Liver (tissue), 8 donors: ENCODE measurements at regions not wholly inside any gene's neighbourhood (a gene's known extent, or its start where the extent isn't known, plus 50 kb on each side); places are given as distances from the start of the nearest gene placed in this dataset.

Source experiments
- DNase-seq: peaks from one replicate; pipeline ENCODE4 v3.0.0-alpha.2; 2017; ENCODE audit warnings: low spot score
- H3K27ac ChIP-seq, 2 donors: one replicate each; pipeline ENCODE4 v1.7.0; 2013; ENCODE audit warnings: inconsistent platforms in 2 of 2, low read length in 2 of 2, control low read depth in 1 of 2, low read depth in 1 of 2, mild to moderate bottlenecking in 1 of 2
- H3K27me3 ChIP-seq, 4 donors: one replicate each; pipeline versions ENCODE4 v1.6.1 to v1.7.0; 2013; ENCODE audit warnings: low read length in 3 of 4, inconsistent platforms in 1 of 4, mild to moderate bottlenecking in 1 of 4, moderate library complexity in 1 of 4; ENCODE audit not compliant: control insufficient read depth in 4 of 4, insufficient read depth in 4 of 4
- H3K36me3 ChIP-seq, 4 donors: one replicate each; pipeline versions ENCODE4 v1.6.1 to v1.7.0; 2013; ENCODE audit warnings: low read length in 3 of 4, mild to moderate bottlenecking in 3 of 4, low read depth in 1 of 4, moderate library complexity in 1 of 4; ENCODE audit not compliant: control insufficient read depth in 4 of 4, insufficient read depth in 3 of 4
- H3K4me1 ChIP-seq, 4 donors: one replicate each; pipeline versions ENCODE4 v1.6.1 to v1.7.0; 2013; ENCODE audit warnings: low read length in 3 of 4, mild to moderate bottlenecking in 3 of 4, moderate library complexity in 1 of 4; ENCODE audit not compliant: control insufficient read depth in 4 of 4, insufficient read depth in 4 of 4
- H3K4me3 ChIP-seq, 3 donors: one replicate each; pipeline versions ENCODE4 v1.6.1 to v1.7.0; 2013; ENCODE audit warnings: low read length in 3 of 3, control low read depth in 1 of 3, low read depth in 1 of 3, mild to moderate bottlenecking in 1 of 3
- H3K9ac ChIP-seq, 2 donors: one replicate each; pipeline ENCODE4 v1.7.0; 2013; ENCODE audit warnings: low read length in 2 of 2, mild to moderate bottlenecking in 2 of 2, moderate library complexity in 2 of 2, control low read depth in 1 of 2, low read depth in 1 of 2
- H3K9me3 ChIP-seq, 4 donors: one replicate each; pipeline versions ENCODE4 v1.6.1 to v1.7.0; 2013; ENCODE audit warnings: low read length in 3 of 4; ENCODE audit not compliant: control insufficient read depth in 4 of 4
- EGR1 ChIP-seq, 2 donors: IDR thresholded peaks; 2 replicates each; pipeline ENCODE4 v1.6.1; 2016 to 2018; ENCODE audit warnings: antibody characterized with exemption in 2 of 2, low read depth in 2 of 2
- FOXA1 ChIP-seq: IDR thresholded peaks from 2 replicates; pipeline ENCODE4 v1.6.1; 2016; ENCODE audit warnings: antibody characterized with exemption
- FOXA2 ChIP-seq: IDR thresholded peaks from 2 replicates; pipeline ENCODE4 v1.6.1; 2016; ENCODE audit warnings: antibody characterized with exemption
- GABPA ChIP-seq, 2 donors: IDR thresholded peaks in 1 of 2; conservative IDR thresholded peaks in 1 of 2; 2 replicates each; pipeline ENCODE4 v1.6.1; 2016; ENCODE audit warnings: antibody characterized with exemption in 2 of 2, mild to moderate bottlenecking in 1 of 2, moderate library complexity in 1 of 2
- HNF4A ChIP-seq, 2 donors: conservative IDR thresholded peaks; 2 replicates each; pipeline ENCODE4 v1.6.1; 2016; ENCODE audit warnings: antibody characterized with exemption in 2 of 2, mild to moderate bottlenecking in 2 of 2
- HNF4G ChIP-seq: IDR thresholded peaks from 2 replicates; pipeline ENCODE4 v1.6.1; 2016; ENCODE audit warnings: antibody characterized with exemption
- JUND ChIP-seq, 2 donors: IDR thresholded peaks; 2 replicates each; pipeline ENCODE4 v1.6.1; 2016; ENCODE audit warnings: antibody characterized with exemption in 2 of 2
- NR2F2 ChIP-seq: IDR thresholded peaks from 2 replicates; pipeline ENCODE4 v1.6.1; 2016; ENCODE audit warnings: antibody characterized with exemption
- RAD21 ChIP-seq, 2 donors: IDR thresholded peaks; 2 replicates each; pipeline ENCODE4 v1.6.1; 2016; ENCODE audit warnings: antibody characterized with exemption in 2 of 2, mild to moderate bottlenecking in 2 of 2
- RXRA ChIP-seq, 2 donors: IDR thresholded peaks; 2 replicates each; pipeline ENCODE4 v1.6.1; 2017 to 2018; ENCODE audit warnings: antibody characterized with exemption in 2 of 2, mild to moderate bottlenecking in 1 of 2
- SP1 ChIP-seq: IDR thresholded peaks from 2 replicates; pipeline ENCODE4 v1.6.1; 2018; ENCODE audit warnings: antibody characterized with exemption, mild to moderate bottlenecking
- TAF1 ChIP-seq: conservative IDR thresholded peaks from 2 replicates; pipeline ENCODE4 v1.6.1; 2016; ENCODE audit warnings: antibody characterized with exemption, mild to moderate bottlenecking
- YY1 ChIP-seq: IDR thresholded peaks from 2 replicates; pipeline ENCODE4 v1.6.1; 2016; ENCODE audit warnings: antibody characterized with exemption, mild to moderate bottlenecking
- WGBS: extraction: QIAGEN DNeasy Blood & Tissue Kit; methylation state at CpG from one replicate; pipeline ENCODE4 v1.1.7; 2013; 5-methylcytosine and 5-hydroxymethylcytosine counted together
- TF ChIP-seq, protein P1 (sequence below): IDR thresholded peaks from 2 replicates; pipeline ENCODE4 v1.6.1; 2016; ENCODE audit warnings: antibody characterized with exemption
- TF ChIP-seq, protein P2 (sequence below): IDR thresholded peaks from 2 replicates; pipeline ENCODE4 v1.6.1; 2016; ENCODE audit warnings: antibody characterized with exemption, mild to moderate bottlenecking
- TF ChIP-seq, protein P3 (sequence below): IDR thresholded peaks from 2 replicates; pipeline ENCODE4 v1.6.1; 2016; ENCODE audit warnings: antibody characterized with exemption
- TF ChIP-seq, protein P4 (sequence below): IDR thresholded peaks from 2 replicates; pipeline ENCODE4 v1.6.1; 2016; ENCODE audit warnings: antibody characterized with exemption
- TF ChIP-seq, protein P5 (sequence below): fragments of 150-350 bp; IDR thresholded peaks from 2 replicates; pipeline ENCODE4 v1.5.1; 2017; ENCODE audit warnings: improper control_type of control experiment, low read depth, low read length; ENCODE audit not compliant: missing input control
- donor health status: healthy.
- donor health status: healthy.
- donor health status: healthy.
- donor health status: healthy.
- donor health status: healthy.

DNA sequence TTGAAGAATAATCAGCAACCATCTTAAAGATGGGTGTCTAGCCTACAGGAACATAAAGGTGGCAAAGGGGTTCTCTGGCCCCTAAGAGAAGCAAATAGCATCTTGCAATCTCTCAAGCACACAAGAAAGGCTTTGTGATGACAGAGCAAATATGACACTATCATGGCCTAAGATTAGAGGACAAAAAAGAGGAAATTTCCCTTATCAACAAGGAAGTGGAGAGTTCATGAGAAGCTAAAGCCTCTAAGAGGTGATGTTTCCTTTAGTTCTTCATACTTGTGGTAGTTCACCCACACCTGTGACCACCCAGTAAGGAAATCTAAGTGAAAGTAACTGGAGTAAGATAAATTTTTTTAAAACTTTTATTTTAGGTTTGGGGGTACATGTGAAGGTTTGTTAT is 88.4 kb downstream of the OLIG3 start (continued):
- TF ChIP-seq, protein P1, sequence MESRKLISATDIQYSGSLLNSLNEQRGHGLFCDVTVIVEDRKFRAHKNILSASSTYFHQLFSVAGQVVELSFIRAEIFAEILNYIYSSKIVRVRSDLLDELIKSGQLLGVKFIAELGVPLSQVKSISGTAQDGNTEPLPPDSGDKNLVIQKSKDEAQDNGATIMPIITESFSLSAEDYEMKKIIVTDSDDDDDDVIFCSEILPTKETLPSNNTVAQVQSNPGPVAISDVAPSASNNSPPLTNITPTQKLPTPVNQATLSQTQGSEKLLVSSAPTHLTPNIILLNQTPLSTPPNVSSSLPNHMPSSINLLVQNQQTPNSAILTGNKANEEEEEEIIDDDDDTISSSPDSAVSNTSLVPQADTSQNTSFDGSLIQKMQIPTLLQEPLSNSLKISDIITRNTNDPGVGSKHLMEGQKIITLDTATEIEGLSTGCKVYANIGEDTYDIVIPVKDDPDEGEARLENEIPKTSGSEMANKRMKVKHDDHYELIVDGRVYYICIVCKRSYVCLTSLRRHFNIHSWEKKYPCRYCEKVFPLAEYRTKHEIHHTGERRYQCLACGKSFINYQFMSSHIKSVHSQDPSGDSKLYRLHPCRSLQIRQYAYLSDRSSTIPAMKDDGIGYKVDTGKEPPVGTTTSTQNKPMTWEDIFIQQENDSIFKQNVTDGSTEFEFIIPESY = no peak
- TF ChIP-seq HNF4A (conservative IDR thresholded peaks at IDR 0.05) = no peak
- TF ChIP-seq RAD21 (IDR thresholded peaks at IDR 0.05) = no peak
- no peak for TF ChIP-seq NR2F2
- TF ChIP-seq GABPA (IDR thresholded peaks at IDR 0.05 in 1 of 2, conservative IDR thresholded peaks at IDR 0.05 in 1 of 2) = no peak
- TF ChIP-seq SP1 = no peak

DNA sequence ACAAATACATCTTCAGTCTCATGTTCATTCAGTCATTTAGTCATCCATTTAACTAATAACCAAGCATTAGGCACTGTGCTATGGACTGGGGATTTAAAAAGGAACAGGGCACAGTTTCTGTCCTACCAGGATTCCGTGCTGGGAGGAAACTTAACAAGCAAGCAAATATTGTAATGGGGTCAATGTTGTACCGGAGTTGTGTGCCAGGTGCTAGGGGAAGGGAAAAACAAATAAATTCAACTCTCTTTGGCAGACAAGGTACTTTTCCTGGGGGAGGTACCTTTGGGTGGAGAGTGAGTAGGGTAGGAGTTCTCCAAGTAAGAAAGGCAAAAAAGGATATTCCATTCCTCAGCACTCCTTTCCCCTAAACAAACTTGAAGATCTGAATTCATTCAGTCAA is 90.3 kb downstream of the OLIG3 start:
- peaks cover 2 to 18% (median 14%) of the 10 kb centered on the region in 4 donors for H3K4me1 ChIP-seq
- no peak overlapping the region for H3K27ac ChIP-seq
- TF ChIP-seq JUND (IDR thresholded peaks at IDR 0.05) = peak; percentile 48 to 61
- peak; percentile 82 to 86 for TF ChIP-seq RXRA (IDR thresholded peaks at IDR 0.05)
- TF ChIP-seq EGR1 (IDR thresholded peaks at IDR 0.05; ENCODE audit: low read depth in 2 of 2) = peak; percentile 57 to 81
- no peak for TF ChIP-seq NR2F2
- TF ChIP-seq GABPA (IDR thresholded peaks at IDR 0.05 in 1 of 2, conservative IDR thresholded peaks at IDR 0.05 in 1 of 2) = no peak
- TF ChIP-seq FOXA1 = no peak
- peak; percentile 68 for TF ChIP-seq HNF4G
- TF ChIP-seq YY1 = peak; percentile 79
- peak; percentile 60 for TF ChIP-seq FOXA2
- TF ChIP-seq TAF1 = no peak
- TF ChIP-seq, protein P2, sequence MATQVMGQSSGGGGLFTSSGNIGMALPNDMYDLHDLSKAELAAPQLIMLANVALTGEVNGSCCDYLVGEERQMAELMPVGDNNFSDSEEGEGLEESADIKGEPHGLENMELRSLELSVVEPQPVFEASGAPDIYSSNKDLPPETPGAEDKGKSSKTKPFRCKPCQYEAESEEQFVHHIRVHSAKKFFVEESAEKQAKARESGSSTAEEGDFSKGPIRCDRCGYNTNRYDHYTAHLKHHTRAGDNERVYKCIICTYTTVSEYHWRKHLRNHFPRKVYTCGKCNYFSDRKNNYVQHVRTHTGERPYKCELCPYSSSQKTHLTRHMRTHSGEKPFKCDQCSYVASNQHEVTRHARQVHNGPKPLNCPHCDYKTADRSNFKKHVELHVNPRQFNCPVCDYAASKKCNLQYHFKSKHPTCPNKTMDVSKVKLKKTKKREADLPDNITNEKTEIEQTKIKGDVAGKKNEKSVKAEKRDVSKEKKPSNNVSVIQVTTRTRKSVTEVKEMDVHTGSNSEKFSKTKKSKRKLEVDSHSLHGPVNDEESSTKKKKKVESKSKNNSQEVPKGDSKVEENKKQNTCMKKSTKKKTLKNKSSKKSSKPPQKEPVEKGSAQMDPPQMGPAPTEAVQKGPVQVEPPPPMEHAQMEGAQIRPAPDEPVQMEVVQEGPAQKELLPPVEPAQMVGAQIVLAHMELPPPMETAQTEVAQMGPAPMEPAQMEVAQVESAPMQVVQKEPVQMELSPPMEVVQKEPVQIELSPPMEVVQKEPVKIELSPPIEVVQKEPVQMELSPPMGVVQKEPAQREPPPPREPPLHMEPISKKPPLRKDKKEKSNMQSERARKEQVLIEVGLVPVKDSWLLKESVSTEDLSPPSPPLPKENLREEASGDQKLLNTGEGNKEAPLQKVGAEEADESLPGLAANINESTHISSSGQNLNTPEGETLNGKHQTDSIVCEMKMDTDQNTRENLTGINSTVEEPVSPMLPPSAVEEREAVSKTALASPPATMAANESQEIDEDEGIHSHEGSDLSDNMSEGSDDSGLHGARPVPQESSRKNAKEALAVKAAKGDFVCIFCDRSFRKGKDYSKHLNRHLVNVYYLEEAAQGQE = peak; percentile 56
- TF ChIP-seq, protein P3, sequence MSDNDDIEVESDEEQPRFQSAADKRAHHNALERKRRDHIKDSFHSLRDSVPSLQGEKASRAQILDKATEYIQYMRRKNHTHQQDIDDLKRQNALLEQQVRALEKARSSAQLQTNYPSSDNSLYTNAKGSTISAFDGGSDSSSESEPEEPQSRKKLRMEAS = peak; percentile 74
- TF ChIP-seq, protein P4, sequence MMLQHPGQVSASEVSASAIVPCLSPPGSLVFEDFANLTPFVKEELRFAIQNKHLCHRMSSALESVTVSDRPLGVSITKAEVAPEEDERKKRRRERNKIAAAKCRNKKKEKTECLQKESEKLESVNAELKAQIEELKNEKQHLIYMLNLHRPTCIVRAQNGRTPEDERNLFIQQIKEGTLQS = no peak
- TF ChIP-seq RAD21 (IDR thresholded peaks at IDR 0.05) = peak; percentile 50 to 68
- peak; percentile 85 to 86 for TF ChIP-seq HNF4A (conservative IDR thresholded peaks at IDR 0.05)
- TF ChIP-seq, protein P1 = peak; percentile 72
- peak; percentile 88 for TF ChIP-seq SP1
- TF ChIP-seq, protein P5, sequence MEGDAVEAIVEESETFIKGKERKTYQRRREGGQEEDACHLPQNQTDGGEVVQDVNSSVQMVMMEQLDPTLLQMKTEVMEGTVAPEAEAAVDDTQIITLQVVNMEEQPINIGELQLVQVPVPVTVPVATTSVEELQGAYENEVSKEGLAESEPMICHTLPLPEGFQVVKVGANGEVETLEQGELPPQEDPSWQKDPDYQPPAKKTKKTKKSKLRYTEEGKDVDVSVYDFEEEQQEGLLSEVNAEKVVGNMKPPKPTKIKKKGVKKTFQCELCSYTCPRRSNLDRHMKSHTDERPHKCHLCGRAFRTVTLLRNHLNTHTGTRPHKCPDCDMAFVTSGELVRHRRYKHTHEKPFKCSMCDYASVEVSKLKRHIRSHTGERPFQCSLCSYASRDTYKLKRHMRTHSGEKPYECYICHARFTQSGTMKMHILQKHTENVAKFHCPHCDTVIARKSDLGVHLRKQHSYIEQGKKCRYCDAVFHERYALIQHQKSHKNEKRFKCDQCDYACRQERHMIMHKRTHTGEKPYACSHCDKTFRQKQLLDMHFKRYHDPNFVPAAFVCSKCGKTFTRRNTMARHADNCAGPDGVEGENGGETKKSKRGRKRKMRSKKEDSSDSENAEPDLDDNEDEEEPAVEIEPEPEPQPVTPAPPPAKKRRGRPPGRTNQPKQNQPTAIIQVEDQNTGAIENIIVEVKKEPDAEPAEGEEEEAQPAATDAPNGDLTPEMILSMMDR = no peak
- no peaks in the 10 kb centered on the region for H3K9me3 ChIP-seq
- 29% methylated on average over 2 of the region's 2 CpGs for WGBS
- no peak overlapping the region for H3K4me3 ChIP-seq
- H3K36me3 ChIP-seq = no peaks in the 10 kb centered on the region
- no peak overlapping the region for H3K9ac ChIP-seq
- H3K27me3 ChIP-seq = no peaks in the 10 kb centered on the region
- DNase-seq = no peak
